ENCODE measurements at regions not wholly inside any gene's neighbourhood (a gene's known extent, or its start where the extent isn't known, plus 50 kb on each side); places are given as distances from the start of the nearest gene placed in this dataset.

- TF ChIP-seq CTCF (IDR thresholded peaks at IDR 0.05; ENCODE audit: borderline replicate concordance, extremely low read depth, low read length, poor library complexity, severe bottlenecking): no peak
- no peak for TF ChIP-seq EZH2 (IDR thresholded peaks at IDR 0.05; ENCODE audit: borderline replicate concordance, low read depth, low read length, severe bottlenecking)
Measured at GRCh38 chr21:27725916-27726315, 759.0 kb upstream of the ADAMTS5 start.
